Glutamatergic neuron (in vitro differentiated cells): ENCODE measurements at regions not wholly inside any gene's neighbourhood (a gene's known extent, or its start where the extent isn't known, plus 50 kb on each side); places are given as distances from the start of the nearest gene placed in this dataset.

Experiments
- DNase-seq: peaks from one replicate; pipeline ENCODE4 v3.0.0; 2022
- H3K27ac Mint-ChIP-seq: one replicate; pipeline ENCODE4 v1.8.0; 2020; ENCODE audit warnings: mild to moderate bottlenecking, mixed read lengths, inconsistent platforms; ENCODE audit not compliant: unreplicated experiment
- H3K27me3 Mint-ChIP-seq: one replicate; pipeline ENCODE4 v1.8.0; 2020; ENCODE audit warnings: mild to moderate bottlenecking, moderate library complexity, mixed read lengths, inconsistent platforms; ENCODE audit not compliant: unreplicated experiment
- H3K36me3 Mint-ChIP-seq: one replicate; pipeline ENCODE4 v1.8.0; 2020; ENCODE audit warnings: mild to moderate bottlenecking, mixed read lengths, inconsistent platforms; ENCODE audit not compliant: unreplicated experiment
- H3K4me1 Mint-ChIP-seq: one replicate; pipeline ENCODE4 v1.8.0; 2020; ENCODE audit warnings: mild to moderate bottlenecking, low read depth, mixed read lengths, inconsistent platforms; ENCODE audit not compliant: unreplicated experiment
- H3K4me3 Mint-ChIP-seq: one replicate; pipeline ENCODE4 v1.8.0; 2020; ENCODE audit warnings: mild to moderate bottlenecking, mixed read lengths, inconsistent platforms; ENCODE audit not compliant: unreplicated experiment
- H3K9me3 Mint-ChIP-seq: one replicate; pipeline ENCODE4 v1.8.0; 2020; ENCODE audit warnings: mild to moderate bottlenecking, moderate library complexity, mixed read lengths, inconsistent platforms; ENCODE audit not compliant: unreplicated experiment
- CTCF ChIP-seq: fragments of 200-600 bp; sonication (generic); IDR thresholded peaks from one replicate; pipeline ENCODE4 v1.5.0; 2021; ENCODE audit not compliant: partially characterized antibody, unreplicated experiment

- no peaks in the 10 kb centered on the region for H3K9me3 Mint-ChIP-seq
- TF ChIP-seq CTCF = no peak
- no peak overlapping the region for H3K4me3 Mint-ChIP-seq
- peaks cover 9% of the 10 kb centered on the region for H3K4me1 Mint-ChIP-seq
- DNase-seq = no peak
- H3K27ac Mint-ChIP-seq = no peak overlapping the region
- no peaks in the 10 kb centered on the region for H3K36me3 Mint-ChIP-seq
- peaks cover 3% of the 10 kb centered on the region for H3K27me3 Mint-ChIP-seq
Observed at GRCh38 chr2:120433816-120434290, 87.9 kb downstream of the INHBB start.

GRCh38 chr2:120434492-120435308 lies 88.8 kb downstream of the INHBB start:
- no peak for TF ChIP-seq CTCF
- no peaks in the 10 kb centered on the region for H3K36me3 Mint-ChIP-seq
- no peak for DNase-seq
- no peaks in the 10 kb centered on the region for H3K9me3 Mint-ChIP-seq
- peaks cover 7% of the 10 kb centered on the region for H3K27me3 Mint-ChIP-seq
- no peak overlapping the region for H3K4me3 Mint-ChIP-seq
- peaks cover 6% of the 10 kb centered on the region for H3K4me1 Mint-ChIP-seq
- no peak overlapping the region for H3K27ac Mint-ChIP-seq

- Mint-ChIP-seq H3K27me3 (peaks cover 12% of the 10 kb centered on the region), H3K9me3 (no peaks in the 10 kb centered on the region), H3K4me3 (no peak overlapping the region), H3K36me3 (no peaks in the 10 kb centered on the region), H3K4me1 (no peaks in the 10 kb centered on the region), H3K27ac (no peak overlapping the region)
- no peak for TF ChIP-seq CTCF
- no peak for DNase-seq
Observed at GRCh38 chr2:120435671-120436459, 89.9 kb downstream of the INHBB start.

- H3K9me3 Mint-ChIP-seq = peaks cover 2% of the 10 kb centered on the region
- peaks cover 14% of the 10 kb centered on the region for H3K27me3 Mint-ChIP-seq
- H3K27ac Mint-ChIP-seq = no peak overlapping the region
- no peak for DNase-seq
- H3K4me3 Mint-ChIP-seq = no peak overlapping the region
- TF ChIP-seq CTCF = no peak
- H3K4me1 Mint-ChIP-seq = peaks cover 2% of the 10 kb centered on the region
- H3K36me3 Mint-ChIP-seq = no peaks in the 10 kb centered on the region
Observed at GRCh38 chr2:120436460-120436739, 90.5 kb downstream of the INHBB start.
